ENCODE measurements at regions not wholly inside any gene's neighbourhood (a gene's known extent, or its start where the extent isn't known, plus 50 kb on each side); places are given as distances from the start of the nearest gene placed in this dataset.

DNA sequence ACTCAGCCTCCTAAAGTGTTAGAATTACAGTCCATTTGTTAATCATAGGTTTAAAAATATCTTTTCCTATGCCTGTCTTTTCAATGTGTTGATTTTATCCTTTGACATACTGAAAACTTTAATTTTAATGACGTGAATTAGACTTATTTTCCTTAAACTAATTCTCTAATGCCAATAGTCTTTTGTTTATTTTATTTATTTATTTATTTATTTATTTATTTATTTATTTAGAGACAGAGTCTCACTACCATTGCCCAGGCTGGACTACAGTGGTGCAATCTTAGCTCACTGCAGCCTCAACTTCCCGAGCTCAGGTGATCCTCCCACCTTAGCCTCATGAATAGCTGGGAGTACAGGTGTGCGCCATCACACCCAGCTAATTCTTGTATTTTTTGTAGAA, 694.5 kb downstream of the TRHDE start:
- H3K27ac ChIP-seq (ENCODE audit: control insufficient read depth, insufficient read depth, low read length), result no peak overlapping the region
- no peaks in the 10 kb centered on the region for H3K36me3 ChIP-seq (ENCODE audit: control insufficient read depth in 2 of 2, extremely low read depth in 1 of 2, insufficient read depth in 2 of 2, low read length in 2 of 2)
- no peaks in the 10 kb centered on the region for H3K9me3 ChIP-seq (ENCODE audit: control insufficient read depth, low read depth, low read length)
- TF ChIP-seq, protein P1, sequence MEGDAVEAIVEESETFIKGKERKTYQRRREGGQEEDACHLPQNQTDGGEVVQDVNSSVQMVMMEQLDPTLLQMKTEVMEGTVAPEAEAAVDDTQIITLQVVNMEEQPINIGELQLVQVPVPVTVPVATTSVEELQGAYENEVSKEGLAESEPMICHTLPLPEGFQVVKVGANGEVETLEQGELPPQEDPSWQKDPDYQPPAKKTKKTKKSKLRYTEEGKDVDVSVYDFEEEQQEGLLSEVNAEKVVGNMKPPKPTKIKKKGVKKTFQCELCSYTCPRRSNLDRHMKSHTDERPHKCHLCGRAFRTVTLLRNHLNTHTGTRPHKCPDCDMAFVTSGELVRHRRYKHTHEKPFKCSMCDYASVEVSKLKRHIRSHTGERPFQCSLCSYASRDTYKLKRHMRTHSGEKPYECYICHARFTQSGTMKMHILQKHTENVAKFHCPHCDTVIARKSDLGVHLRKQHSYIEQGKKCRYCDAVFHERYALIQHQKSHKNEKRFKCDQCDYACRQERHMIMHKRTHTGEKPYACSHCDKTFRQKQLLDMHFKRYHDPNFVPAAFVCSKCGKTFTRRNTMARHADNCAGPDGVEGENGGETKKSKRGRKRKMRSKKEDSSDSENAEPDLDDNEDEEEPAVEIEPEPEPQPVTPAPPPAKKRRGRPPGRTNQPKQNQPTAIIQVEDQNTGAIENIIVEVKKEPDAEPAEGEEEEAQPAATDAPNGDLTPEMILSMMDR (optimal IDR thresholded peaks at IDR 0.05 in 1 of 3, IDR thresholded peaks at IDR 0.05 in 1 of 3, conservative IDR thresholded peaks at IDR 0.05 in 1 of 3; ENCODE audit: extremely low read depth in 1 of 3, insufficient read depth in 2 of 3, low read length in 3 of 3), result no peak
- no peak for TF ChIP-seq EZH2 (IDR thresholded peaks at IDR 0.05; ENCODE audit: low read length)
- dilution Hi-C loops (cut with MboI; ENCODE audit: extremely low pct_ligation_motif_present, low sequenced_read_pairs), result no loop called here
- H3K9ac ChIP-seq (ENCODE audit: control insufficient read depth, extremely low read depth, insufficient read depth, low read length), result no peak overlapping the region
- FAIRE-seq (no peak), DNase-seq (ENCODE audit: low read depth, low spot score) (no peak)
- H3K4me3 ChIP-seq (ENCODE audit: control insufficient read depth in 2 of 3, extremely low read depth in 1 of 3, insufficient read depth in 2 of 3, low read depth in 1 of 3, low read length in 3 of 3), result no peak overlapping the region
- H3K9me1 ChIP-seq (ENCODE audit: control insufficient read depth, extremely low read depth, insufficient read depth, low read length), result no peaks in the 10 kb centered on the region
- no peaks in the 10 kb centered on the region for H3K4me1 ChIP-seq (ENCODE audit: control insufficient read depth, extremely low read depth, insufficient read depth, low read length)
- H3K27me3 ChIP-seq (ENCODE audit: control insufficient read depth, extremely low read depth, insufficient read depth, low read length), result no peaks in the 10 kb centered on the region
- no peaks in the 10 kb centered on the region for H3K79me2 ChIP-seq (ENCODE audit: control insufficient read depth, insufficient read depth, low read length)
- H4K20me1 ChIP-seq (ENCODE audit: control insufficient read depth, extremely low read depth, insufficient read depth, low read length), result no peaks in the 10 kb centered on the region
- no peak overlapping the region for H2AFZ ChIP-seq (ENCODE audit: control insufficient read depth, low read length)
- H3K4me2 ChIP-seq (ENCODE audit: control insufficient read depth, extremely low read depth, insufficient read depth, low read depth, low read length), result no peak overlapping the region

DNA sequence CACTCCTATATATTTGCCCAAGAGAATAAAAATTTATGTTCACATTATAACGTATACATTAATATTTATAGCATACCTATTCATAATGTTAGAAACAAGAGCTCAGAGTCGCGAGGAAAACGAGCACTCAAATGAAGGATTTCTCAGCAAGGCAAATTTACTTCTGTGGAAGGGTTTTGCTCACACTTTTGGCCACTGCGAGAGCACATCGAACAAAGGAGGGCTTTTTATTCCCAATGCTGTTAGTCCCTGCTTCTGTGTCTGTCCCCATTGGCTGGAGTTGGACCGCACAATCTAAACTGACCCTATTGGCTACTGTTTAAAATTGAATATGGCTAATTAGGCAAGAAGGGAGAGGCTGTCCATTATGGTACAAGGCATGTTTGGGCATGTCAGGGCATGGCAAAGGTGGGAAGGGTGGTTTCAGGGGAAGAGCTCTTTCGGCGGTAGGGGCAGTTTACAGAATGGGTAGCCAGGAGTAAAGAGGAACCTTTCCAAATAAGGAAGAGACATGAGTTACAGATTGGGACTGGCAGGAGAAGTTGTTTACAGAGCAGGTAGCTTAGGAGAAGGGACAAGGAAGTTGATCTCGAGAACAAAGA, 702.9 kb downstream of the TRHDE start:
- no peak overlapping the region for H2AFZ ChIP-seq (ENCODE audit: control insufficient read depth, low read length)
- H3K36me3 ChIP-seq (ENCODE audit: control insufficient read depth in 2 of 2, extremely low read depth in 1 of 2, insufficient read depth in 2 of 2, low read length in 2 of 2), result no peaks in the 10 kb centered on the region
- no peaks in the 10 kb centered on the region for H3K27me3 ChIP-seq (ENCODE audit: control insufficient read depth, extremely low read depth, insufficient read depth, low read length)
- no peak overlapping the region for H3K9ac ChIP-seq (ENCODE audit: control insufficient read depth, extremely low read depth, insufficient read depth, low read length)
- TF ChIP-seq, protein P1 (optimal IDR thresholded peaks at IDR 0.05 in 1 of 3, IDR thresholded peaks at IDR 0.05 in 1 of 3, conservative IDR thresholded peaks at IDR 0.05 in 1 of 3; ENCODE audit: extremely low read depth in 1 of 3, insufficient read depth in 2 of 3, low read length in 3 of 3), result no peak
- TF ChIP-seq EZH2 (IDR thresholded peaks at IDR 0.05; ENCODE audit: low read length), result no peak
- H3K4me3 ChIP-seq (ENCODE audit: control insufficient read depth in 2 of 3, extremely low read depth in 1 of 3, insufficient read depth in 2 of 3, low read depth in 1 of 3, low read length in 3 of 3), result no peak overlapping the region
- no peaks in the 10 kb centered on the region for H3K79me2 ChIP-seq (ENCODE audit: control insufficient read depth, insufficient read depth, low read length)
- no peak overlapping the region for H3K27ac ChIP-seq (ENCODE audit: control insufficient read depth, insufficient read depth, low read length)
- FAIRE-seq (no peak), DNase-seq (ENCODE audit: low read depth, low spot score) (no peak)
- H3K4me2 ChIP-seq (ENCODE audit: control insufficient read depth, extremely low read depth, insufficient read depth, low read depth, low read length), result no peak overlapping the region
- H3K4me1 ChIP-seq (ENCODE audit: control insufficient read depth, extremely low read depth, insufficient read depth, low read length), result no peaks in the 10 kb centered on the region
- no peaks in the 10 kb centered on the region for H4K20me1 ChIP-seq (ENCODE audit: control insufficient read depth, extremely low read depth, insufficient read depth, low read length)
- H3K9me3 ChIP-seq (ENCODE audit: control insufficient read depth, low read depth, low read length), result peaks cover 4% of the 10 kb centered on the region
- H3K9me1 ChIP-seq (ENCODE audit: control insufficient read depth, extremely low read depth, insufficient read depth, low read length), result no peaks in the 10 kb centered on the region
- dilution Hi-C loops (cut with MboI; ENCODE audit: extremely low pct_ligation_motif_present, low sequenced_read_pairs), result no loop called here

Measured in keratinocyte (primary cell).